NT2/D1 (cell line): ENCODE measurements at regions not wholly inside any gene's neighbourhood (a gene's known extent, or its start where the extent isn't known, plus 50 kb on each side); places are given as distances from the start of the nearest gene placed in this dataset.

Experiments
- SUZ12 ChIP-seq: IDR thresholded peaks from 2 replicates; pipeline ENCODE4 v1.6.1; 2011; ENCODE audit not compliant: insufficient read length, insufficient read depth; ENCODE audit errors: extremely low read depth
- ZNF274 ChIP-seq: IDR thresholded peaks from 2 replicates; pipeline ENCODE4 v1.6.1; 2011; ENCODE audit warnings: mild to moderate bottlenecking, low read depth, low read length

DNA sequence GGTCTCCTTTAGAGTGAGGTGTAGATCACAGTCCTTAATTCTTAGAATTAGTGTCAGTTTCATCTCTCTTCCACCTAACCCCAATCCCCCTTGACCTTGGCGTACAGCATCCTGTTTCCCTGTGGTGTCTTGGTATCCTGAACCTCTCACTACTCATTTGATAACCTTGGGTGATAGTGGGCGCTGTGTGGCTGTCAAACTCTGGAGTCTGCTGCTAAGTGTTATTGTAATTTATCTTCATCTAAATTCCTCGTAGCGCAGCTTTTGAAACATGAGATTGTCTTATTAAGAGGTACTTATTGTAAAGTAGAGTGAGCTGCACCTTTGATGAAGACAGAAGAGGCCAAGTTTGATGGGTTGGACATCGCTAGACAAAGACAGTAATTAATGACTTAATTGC is 222.6 kb upstream of the SPRED2 start:
- TF ChIP-seq SUZ12 (no peak), ZNF274 (no peak)
